Heart right ventricle (tissue), 16 donors: ENCODE measurements at regions not wholly inside any gene's neighbourhood (a gene's known extent, or its start where the extent isn't known, plus 50 kb on each side); places are given as distances from the start of the nearest gene placed in this dataset.
A peak's percentile ranks its signal among the peaks of the same experiment; 100 is the strongest.

Source experiments
- ATAC-seq, 8 donors: fragments of 200-7000 bp; cut with Tn5 transposase; one replicate each; pipeline ENCODE4 v1.9.1; 2020; ENCODE audit warnings: mild to moderate bottlenecking in 8 of 8, moderate library complexity in 8 of 8, moderate number of reproducible peaks in 1 of 8
- DNase-seq, 2 donors: peaks; one replicate each; pipeline ENCODE4 v3.0.0-alpha.2; 2020
- H3K27ac ChIP-seq, 10 donors: fragments of 200-600 bp; sonication (generic) in 2 of 10; one replicate each; pipeline versions ENCODE4 v1.5.0 to v1.8.0; 2020 to 2022; ENCODE audit warnings: mild to moderate bottlenecking in 3 of 10
- H3K27me3 ChIP-seq, 7 donors: fragments of 200-600 bp; one replicate each; pipeline ENCODE4 v1.8.0; 2021 to 2022; ENCODE audit warnings: mild to moderate bottlenecking in 2 of 7
- H3K36me3 ChIP-seq, 9 donors: fragments of 200-600 bp; sonication (generic) in 1 of 9; one replicate each; pipeline versions ENCODE4 v1.5.0 to v1.8.0; 2020 to 2022; ENCODE audit warnings: mild to moderate bottlenecking in 2 of 9
- H3K4me1 ChIP-seq, 9 donors: fragments of 200-600 bp; sonication (generic) in 1 of 9; one replicate each; pipeline versions ENCODE4 v1.5.0 to v1.8.0; 2020 to 2022; ENCODE audit warnings: mild to moderate bottlenecking in 4 of 9
- H3K4me3 ChIP-seq, 10 donors: fragments of 200-600 bp; sonication (generic) in 2 of 10; one replicate each; pipeline versions ENCODE4 v1.5.0 to v1.8.0; 2020 to 2022; ENCODE audit warnings: mild to moderate bottlenecking in 7 of 10, moderate library complexity in 2 of 10
- H3K9me3 ChIP-seq, 11 donors: fragments of 200-600 bp in 10 of 11; sonication (generic) in 2 of 11; one replicate each; pipeline versions ENCODE4 v1.5.0 to v1.8.0; 2013 to 2022; ENCODE audit warnings: mild to moderate bottlenecking in 2 of 11, control low read depth in 1 of 11, moderate library complexity in 1 of 11
- CTCF ChIP-seq, 9 donors: fragments of 200-600 bp; sonication (generic) in 2 of 9; IDR thresholded peaks; one replicate each; pipeline versions ENCODE4 v1.5.0 to v1.8.0; 2021 to 2022; ENCODE audit warnings: antibody characterized with exemption in 9 of 9, mild to moderate bottlenecking in 5 of 9, moderate library complexity in 1 of 9
- WGBS, 2 donors: extraction: QIAGEN DNeasy Blood & Tissue Kit; methylation state at CpG; one replicate each; pipeline ENCODE4 v1.1.7; 2013; ENCODE audit warnings: inconsistent platforms in 1 of 2; 5-methylcytosine and 5-hydroxymethylcytosine counted together
- intact Hi-C, 10 donors: fragments of 100-400 bp; cut with DNase I; formaldehyde crosslinking; loops; one replicate each; pipeline versions ENCODE4 v1.11.1 to v1.14.2; 2022
- donor health status: Arrhythmogenic right ventricular cardiomyopathy.
- donor health status: ischemic (EF 13 %, LVEDD 7.1; RV severe dilation, severe dysfunction).
- donor health status: healthy with polysubstance abuse.
- donor health status: DM: no; HTN: yes; CAD: no.
- donor health status: DM: no; HTN: no; CAD: no.
- donor health status: ischemic (EF 25% LVEDD 6.9; RV normal size, moderate dysfunction).
- donor health status: ischemic (EF 25% LVEDD 5.7; RV mildly dilated, moderate dysfunction).
- donor health status: healthy.
- donor health status: DM: yes; HTN: yes; CAD: no.
- donor health status: Ischemic cardiomyopathy.
- donor health status: ischemic (EF 35%, LVEDD 5.7; RV mildly dilated, moderate dysfunction).
- donor health status: nonischemic (EF 11% LVEDD 7.7; RV severe dilation, severe dysfunction).
- donor health status: DM: yes; HTN: yes; CAD: no.
- donor health status: PGD.
- donor health status: ischemic (EF 29% LVEDD 5.4; RV normal size, mild dysfunction).
- donor health status: nonischemic (EF 23%, LVEDD 6.1; RV moderate dilation, normal function).

- WGBS, 2 donors, result 1% methylated on average over 51 to 73 of the region's 75 CpGs
- peak; percentile 5 to 60 (median 38) for ATAC-seq
Observed at GRCh38 chr11:69985641-69986439, 92.3 kb upstream of the ANO1 start.

GRCh38 chr11:69986440-69986787, 91.7 kb upstream of the ANO1 start:
- H3K9me3 ChIP-seq, result no peaks in the 10 kb centered on the region
- DNase-seq (peak; percentile 40 to 52), ATAC-seq (peak; percentile 37 to 80 (median 60))
- no peak for TF ChIP-seq CTCF (IDR thresholded peaks at IDR 0.05)
- peak overlapping the region in 9 of 10 donors; percentile 33 to 62 (median 49) for H3K4me3 ChIP-seq
- H3K27me3 ChIP-seq, result peaks cover 11 to 75% (median 52%) of the 10 kb centered on the region in 7 donors
- 16 to 21% methylated on average over 17 of the region's 17 CpGs for WGBS, 2 donors
- intact Hi-C loops, result loop anchor here in 1 of 10 donors (10.0 kb wide), 1 partner anchor 98 kb away; no protein-coding TSS in a partner anchor
- H3K4me1 ChIP-seq, result peaks cover 8 to 37% (median 16%) of the 10 kb centered on the region in 9 donors
- no peaks in the 10 kb centered on the region for H3K36me3 ChIP-seq
- peak overlapping the region in 9 of 10 donors; percentile 35 to 80 (median 60) for H3K27ac ChIP-seq

More at GRCh38 chr11:69985641-69986439, 92.3 kb upstream of the ANO1 start:
- Histone ChIP-seq H3K36me3 (no peaks in the 10 kb centered on the region), H3K4me3 (peak overlapping the region; percentile 11 to 62 (median 48)), H3K4me1 (peaks cover 8 to 37% (median 16%) of the 10 kb centered on the region in 9 donors), H3K27me3 (peaks cover 11 to 75% (median 55%) of the 10 kb centered on the region in 7 donors), H3K27ac (peak overlapping the region in 9 of 10 donors; percentile 35 to 80 (median 60)), H3K9me3 (no peaks in the 10 kb centered on the region)
- no peak for TF ChIP-seq CTCF (IDR thresholded peaks at IDR 0.05)
- intact Hi-C loops, result loop anchor here in 1 of 10 donors (10.0 kb wide), 1 partner anchor 99 kb away; no protein-coding TSS in a partner anchor
- DNase-seq, result peak in 1 of 2 donors; percentile 41

- Histone ChIP-seq H3K27ac (peak overlapping the region in 8 of 10 donors; percentile 10 to 80 (median 52)), H3K27me3 (peaks cover 11 to 75% (median 52%) of the 10 kb centered on the region in 7 donors), H3K36me3 (no peaks in the 10 kb centered on the region), H3K9me3 (no peaks in the 10 kb centered on the region), H3K4me3 (peak overlapping the region in 5 of 10 donors; percentile 47 to 62 (median 55)), H3K4me1 (peaks cover 8 to 37% (median 16%) of the 10 kb centered on the region in 9 donors)
- DNase-seq (no peak), ATAC-seq (peak in 2 of 8 donors; percentile 6 to 7)
- TF ChIP-seq CTCF (IDR thresholded peaks at IDR 0.05), result no peak
- intact Hi-C loops, result loop anchor here in 1 of 10 donors (10.0 kb wide), 1 partner anchor 98 kb away; no protein-coding TSS in a partner anchor
- WGBS, 2 donors, result 55 to 61% methylated on average over 9 of the region's 9 CpGs
Observed at GRCh38 chr11:69986830-69987229, 91.3 kb upstream of the ANO1 start.

- intact Hi-C loops, result no loop called here
- no peak for DNase-seq
- H3K9me3 ChIP-seq, result peaks cover 0 to 19% (median 0%) of the 10 kb centered on the region in 11 donors
- 94 to 97% methylated on average over 3 of the region's 3 CpGs for WGBS, 2 donors
- peaks cover 0 to 7% (median 0%) of the 10 kb centered on the region in 9 donors for H3K4me1 ChIP-seq
- no peak for TF ChIP-seq CTCF (IDR thresholded peaks at IDR 0.05)
- peaks cover 0 to 24% (median 11%) of the 10 kb centered on the region in 7 donors for H3K27me3 ChIP-seq
- H3K4me3 ChIP-seq, result no peak overlapping the region
- no peaks in the 10 kb centered on the region for H3K36me3 ChIP-seq
- ATAC-seq, result no peak
- H3K27ac ChIP-seq, result no peak overlapping the region
Observed at GRCh38 chr11:69992026-69992425, 86.1 kb upstream of the ANO1 start.
